HG02798 (cell line): ENCODE measurements at regions not wholly inside any gene's neighbourhood (a gene's known extent, or its start where the extent isn't known, plus 50 kb on each side); places are given as distances from the start of the nearest gene placed in this dataset.
"Not testable (repeated sequence)": the region's sequence is repeated elsewhere in the genome, so short reads cannot be mapped to it uniquely, and the experiment has no call there.

Experiments used
- ATAC-seq: cut with Tn5 transposase; IDR thresholded peaks from one replicate; pipeline ENCODE4 v1.9.1; 2021; ENCODE audit warnings: mild to moderate bottlenecking; ENCODE audit not compliant: unreplicated experiment, poor library complexity

- ATAC-seq = no peak
Measured at GRCh38 chr3:94314218-94314883, 251.5 kb downstream of the NSUN3 start.

GRCh38 chr3:94317017-94317416, 254.2 kb downstream of the NSUN3 start:
- no peak for ATAC-seq

GRCh38 chr3:94323596-94323995, 260.7 kb downstream of the NSUN3 start:
- ATAC-seq = no peak

GRCh38 chr3:94331831-94332230, 269.0 kb downstream of the NSUN3 start:
- ATAC-seq = no peak

GRCh38 chr3:94336046-94336753, 273.3 kb downstream of the NSUN3 start:
- no peak for ATAC-seq

GRCh38 chr3:94345101-94345500, 282.2 kb downstream of the NSUN3 start:
- no peak for ATAC-seq

- no peak for ATAC-seq
Measured at GRCh38 chr3:94349310-94349878, 286.5 kb downstream of the NSUN3 start.

GRCh38 chr3:94356581-94356980, 293.7 kb downstream of the NSUN3 start:
- no peak for ATAC-seq

GRCh38 chr3:94359996-94360395, 297.1 kb downstream of the NSUN3 start:
- no peak for ATAC-seq

- no peak for ATAC-seq
Measured at GRCh38 chr3:94360987-94361386, 298.1 kb downstream of the NSUN3 start.

- ATAC-seq = no peak
Measured at GRCh38 chr3:94362393-94362792, 299.5 kb downstream of the NSUN3 start.

GRCh38 chr3:94365006-94365405, 302.1 kb downstream of the NSUN3 start:
- no peak for ATAC-seq

- ATAC-seq = no peak
Measured at GRCh38 chr3:94372026-94372425, 309.2 kb downstream of the NSUN3 start.

GRCh38 chr3:94373456-94373855, 310.6 kb downstream of the NSUN3 start:
- no peak for ATAC-seq

- no peak for ATAC-seq
Measured at GRCh38 chr3:94374439-94375161, 311.7 kb downstream of the NSUN3 start.

GRCh38 chr3:94377123-94377696, 314.3 kb downstream of the NSUN3 start:
- not testable (repeated sequence) for ATAC-seq

- not testable (repeated sequence) for ATAC-seq
Measured at GRCh38 chr3:94377863-94378262, 315.0 kb downstream of the NSUN3 start.

- no peak for ATAC-seq
Measured at GRCh38 chr3:94378322-94378721, 315.5 kb downstream of the NSUN3 start.

- ATAC-seq = no peak
Measured at GRCh38 chr3:94379264-94379663, 316.4 kb downstream of the NSUN3 start.

GRCh38 chr3:94394885-94395284, 332.0 kb downstream of the NSUN3 start:
- no peak for ATAC-seq

- ATAC-seq = no peak
Measured at GRCh38 chr3:94395851-94396250, 333.0 kb downstream of the NSUN3 start.
